ENCODE measurements at regions not wholly inside any gene's neighbourhood (a gene's known extent, or its start where the extent isn't known, plus 50 kb on each side); places are given as distances from the start of the nearest gene placed in this dataset.
A peak's percentile ranks its signal among the peaks of the same experiment; 100 is the strongest.
"Not testable (repeated sequence)": the region's sequence is repeated elsewhere in the genome, so short reads cannot be mapped to it uniquely, and the experiment has no call there.

DNA sequence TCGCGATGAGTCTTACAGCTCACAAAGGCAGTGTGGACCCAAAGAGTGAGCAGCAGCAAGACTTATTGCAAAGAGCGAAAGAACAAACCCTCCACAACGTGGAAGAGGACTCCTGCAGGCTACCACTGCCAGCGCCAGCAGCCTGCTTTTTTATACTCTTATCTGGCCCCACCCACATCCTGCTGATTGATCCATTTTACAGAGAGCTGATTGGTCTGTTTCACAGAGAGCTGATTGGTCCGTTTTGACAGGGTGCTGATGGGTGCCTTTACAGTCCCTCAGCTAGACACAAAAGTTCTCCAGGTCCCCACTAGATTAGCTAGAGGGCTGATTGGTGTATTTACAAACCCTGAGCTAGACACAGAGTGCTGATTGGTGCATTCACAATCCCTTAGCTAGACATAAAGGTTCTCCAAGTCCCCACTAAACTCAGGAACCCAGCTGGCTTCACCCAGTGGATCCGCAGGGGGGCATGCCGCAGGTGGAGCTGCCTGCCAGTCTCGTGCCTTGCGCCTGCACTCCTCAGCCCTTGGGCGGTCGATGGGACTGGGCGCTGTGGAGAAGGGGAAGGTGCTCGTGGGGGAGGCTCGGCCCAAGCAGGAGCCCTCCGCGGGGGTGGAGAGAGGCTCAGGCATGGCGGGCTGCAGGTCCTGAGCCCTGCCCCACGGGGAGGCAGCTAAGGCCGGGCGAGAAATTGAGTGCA is 75.7 kb downstream of the QDPR start:
- intact Hi-C loops (cut with DNase I), result not testable (repeated sequence)
- DNase-seq, result peak in 1 of 10 donors; percentile 69

DNA sequence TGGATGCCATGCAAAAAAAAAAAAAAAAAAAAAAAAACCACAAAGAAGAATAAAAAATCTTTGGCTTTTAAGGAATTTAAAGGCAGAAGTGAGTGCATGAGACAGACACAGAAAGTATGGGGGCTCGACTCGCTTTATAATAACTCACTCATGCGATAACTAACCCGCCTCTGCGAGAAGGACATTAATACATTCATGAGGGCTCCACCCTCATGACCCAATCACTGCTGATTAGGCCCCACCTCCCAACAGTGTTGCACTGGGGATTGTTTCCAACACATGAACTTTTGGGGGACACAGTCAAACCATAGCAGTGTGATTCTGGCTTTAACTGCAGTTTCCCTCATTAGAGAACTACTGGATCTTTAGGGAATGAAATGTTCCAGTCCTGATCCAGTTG is 78.1 kb downstream of the QDPR start:
- DNase-seq, result no peak
- intact Hi-C loops (cut with DNase I), result no loop called here

DNA sequence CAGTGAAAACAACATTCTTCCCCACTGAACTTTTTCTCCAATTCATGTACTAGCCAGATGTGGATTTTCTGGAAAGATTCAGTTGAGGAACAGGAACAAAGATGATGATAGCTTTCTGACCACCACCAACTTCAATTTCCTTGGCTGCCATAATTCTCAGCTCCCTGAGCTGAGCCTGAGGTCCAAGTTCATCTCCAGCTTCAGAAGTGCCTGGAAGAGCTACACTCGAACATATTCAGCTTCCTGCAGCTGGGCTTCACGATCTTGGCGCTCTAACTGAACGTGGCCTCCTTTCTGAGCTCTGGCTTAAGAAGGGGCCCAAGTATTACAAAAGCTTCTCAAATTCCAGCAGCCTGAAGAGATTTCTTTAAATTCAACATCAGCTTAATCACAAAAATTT is 83.9 kb downstream of the QDPR start:
- intact Hi-C loops (cut with DNase I), result no loop called here
- no peak for DNase-seq

DNA sequence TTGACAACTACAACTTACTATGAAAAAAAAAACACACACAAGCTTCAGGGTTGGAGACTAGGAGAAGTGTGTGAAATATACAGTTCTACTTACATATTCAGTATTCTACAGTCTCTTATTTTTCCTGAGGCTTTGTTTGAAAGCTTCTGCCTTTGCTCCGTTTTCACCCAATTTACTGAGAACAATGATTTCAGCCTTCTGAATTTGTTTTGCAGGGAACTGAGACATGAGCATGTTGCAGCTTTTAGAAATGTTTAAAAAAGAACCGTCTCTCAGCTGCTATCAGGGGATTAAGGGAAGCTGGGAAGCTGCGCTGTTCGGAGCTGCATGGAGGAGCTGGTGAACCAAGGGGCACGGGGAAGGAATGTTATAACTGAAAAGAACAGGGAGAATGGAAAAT is 85.7 kb downstream of the QDPR start:
- no peak for DNase-seq
- intact Hi-C loops (cut with DNase I), result no loop called here

DNA sequence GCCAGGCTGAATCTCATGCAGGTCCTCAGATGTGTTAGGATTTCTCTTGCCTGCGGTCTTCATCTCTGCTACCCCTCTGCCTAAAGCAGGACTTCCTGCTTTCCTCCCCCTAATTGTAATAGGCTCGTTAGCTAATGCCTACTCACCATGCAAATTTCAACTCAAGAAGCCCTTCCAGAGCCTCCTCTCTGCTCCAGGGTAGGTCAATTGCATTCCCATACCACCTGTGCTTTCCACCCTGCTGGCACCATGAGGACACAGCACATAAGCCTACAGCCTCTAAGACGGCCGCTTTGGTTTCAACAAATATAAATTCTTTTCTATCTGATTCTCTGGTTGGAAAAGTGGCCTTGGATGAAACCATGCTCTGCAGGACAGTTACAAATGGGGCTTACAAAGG is 93.9 kb downstream of the QDPR start:
- no peak for DNase-seq
- intact Hi-C loops (cut with DNase I), result no loop called here

DNA sequence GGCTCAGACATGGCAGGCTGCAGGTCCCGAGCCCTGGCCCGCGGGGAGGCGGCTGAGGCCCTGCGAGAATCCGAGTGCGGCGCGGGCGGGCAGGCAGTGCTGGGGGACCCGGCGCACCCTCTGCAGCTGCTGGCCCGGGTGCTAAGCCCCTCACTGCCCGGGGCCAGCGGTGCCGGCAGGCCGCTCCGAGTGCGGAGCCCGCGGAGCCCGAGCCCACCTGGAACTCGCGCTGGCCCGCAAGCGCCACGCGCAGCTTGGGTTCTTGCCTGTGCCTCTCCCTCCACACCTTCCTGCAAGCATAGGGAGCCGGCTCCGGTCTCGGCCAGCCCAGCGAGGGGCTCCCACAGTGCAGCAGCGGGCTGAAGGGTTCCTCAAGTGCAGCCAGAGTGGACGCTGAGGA is 97.5 kb downstream of the QDPR start:
- DNase-seq, result peak in 1 of 10 donors; percentile 70

DNA sequence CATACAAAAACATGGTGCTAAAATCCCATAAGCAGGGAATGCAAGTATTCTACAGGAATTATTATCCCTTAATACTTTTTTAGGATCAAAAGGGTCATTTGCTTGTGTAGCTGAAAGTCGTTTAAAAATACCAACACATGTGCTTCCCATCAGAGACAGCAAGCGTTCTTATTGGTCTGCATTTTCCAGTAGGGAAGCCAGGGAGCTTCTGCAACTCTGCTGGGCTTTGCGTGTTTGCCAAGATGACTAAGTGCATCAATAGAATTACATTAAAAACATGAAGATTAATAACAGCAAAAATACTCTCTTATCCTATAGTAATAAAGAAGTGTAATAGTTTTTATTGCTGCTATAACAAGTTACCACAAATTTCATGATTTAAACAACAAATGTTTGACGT is 111.2 kb downstream of the QDPR start:
- no peak for DNase-seq
- intact Hi-C loops (cut with DNase I), result no loop called here

More for the DNA sequence above, 97.5 kb downstream of the QDPR start:
- intact Hi-C loops (cut with DNase I), result no loop called here

DNA sequence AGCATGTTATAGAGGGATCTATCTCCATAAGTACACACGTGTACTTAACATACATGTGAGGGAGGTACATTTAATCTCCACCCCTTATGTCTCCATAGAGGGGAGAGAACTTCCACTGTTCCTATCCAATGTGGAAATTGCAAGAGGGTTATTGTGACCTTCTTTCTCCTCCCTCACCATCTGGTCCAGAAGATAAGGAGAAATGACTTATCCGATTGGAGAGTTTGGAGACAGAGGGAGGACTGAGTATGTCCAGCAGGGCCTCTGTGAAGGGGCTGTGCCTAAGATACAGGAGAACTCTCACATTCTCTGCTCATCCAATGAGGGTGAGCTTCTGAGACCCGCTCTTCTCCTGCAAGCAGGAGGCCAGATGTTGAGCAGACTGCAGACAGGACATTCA is 113.1 kb downstream of the QDPR start:
- no peak for DNase-seq
- intact Hi-C loops (cut with DNase I), result no loop called here

DNA sequence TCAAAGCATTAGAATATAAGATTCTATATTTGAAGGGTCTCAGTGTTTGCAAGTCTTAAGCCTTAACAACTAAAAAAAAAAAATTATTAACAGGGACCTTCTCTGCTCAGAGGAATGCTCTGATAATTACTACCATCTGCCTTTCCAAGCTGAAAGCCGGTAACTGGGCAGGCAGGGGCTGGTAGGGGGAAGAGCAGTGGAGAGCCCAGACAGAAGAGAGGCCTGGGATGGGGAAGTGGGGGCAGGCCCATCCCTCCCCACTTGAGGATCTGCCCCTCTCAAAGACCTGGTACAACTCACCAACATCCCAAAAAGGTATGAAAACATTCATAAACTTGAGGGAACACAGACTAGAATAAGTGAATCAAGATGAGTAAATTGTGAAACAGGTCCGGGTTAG is 113.9 kb downstream of the QDPR start:
- no peak for DNase-seq
- intact Hi-C loops (cut with DNase I), result no loop called here

DNA sequence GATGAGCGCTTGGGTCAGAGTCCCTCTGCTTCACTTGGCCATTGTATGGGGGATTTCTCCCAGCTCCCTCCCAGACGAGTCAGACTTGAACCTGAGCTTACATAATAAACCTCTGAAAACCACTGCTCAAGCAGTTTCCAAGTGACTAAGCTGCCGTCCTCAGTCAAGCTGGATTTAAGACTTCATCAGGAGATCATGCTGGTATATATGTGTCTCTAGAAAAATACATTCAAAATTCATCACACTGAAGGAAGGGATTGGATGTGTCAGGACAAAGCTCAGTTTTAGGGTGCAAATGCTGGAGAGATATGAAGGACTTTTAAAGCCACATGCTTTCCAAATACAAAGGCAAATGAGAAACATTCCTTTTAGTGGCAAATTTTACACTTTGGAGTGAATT is 114.3 kb downstream of the QDPR start:
- intact Hi-C loops (cut with DNase I), result no loop called here
- DNase-seq, result no peak

DNA sequence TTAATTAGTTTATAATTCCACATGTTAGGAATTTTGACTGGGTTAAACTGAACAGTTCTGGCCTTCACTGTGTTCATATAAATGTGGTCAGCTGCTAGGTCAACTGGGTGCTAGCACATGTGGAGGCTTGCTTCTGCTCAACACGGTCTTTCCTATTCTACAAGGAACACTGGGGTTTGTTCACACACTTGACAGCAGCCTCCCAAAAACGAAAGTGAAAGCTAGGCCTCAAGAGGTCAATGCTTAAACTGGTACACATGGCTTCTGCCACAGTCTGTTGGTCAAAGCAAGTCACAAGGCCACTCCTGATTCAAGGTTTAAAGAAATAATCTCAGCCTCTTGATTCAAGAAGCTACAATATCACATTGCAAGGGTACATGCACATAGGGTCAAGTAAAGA is 126.5 kb downstream of the QDPR start:
- DNase-seq, result peak in 1 of 10 donors; percentile 12
- intact Hi-C loops (cut with DNase I), result no loop called here

DNA sequence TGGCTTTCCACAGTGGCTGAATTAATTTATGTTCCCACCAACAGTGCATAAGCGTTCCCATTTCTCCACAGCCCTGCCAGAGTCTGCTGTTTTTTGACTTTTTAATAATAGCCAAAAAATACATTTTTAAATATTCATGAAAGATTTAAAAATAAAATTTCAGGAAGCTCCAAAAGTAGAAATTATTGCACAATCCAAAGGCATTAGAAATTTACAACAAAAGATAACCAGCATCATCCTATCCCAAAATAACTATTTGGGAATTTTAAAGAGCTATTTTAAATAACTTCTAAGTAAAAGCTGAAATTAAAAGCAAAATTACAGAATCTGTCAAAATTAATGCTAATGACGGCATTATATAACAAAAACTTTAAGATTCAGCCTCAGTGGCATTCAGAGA is 131.5 kb downstream of the QDPR start:
- DNase-seq, result no peak
- intact Hi-C loops (cut with DNase I), result no loop called here

DNA sequence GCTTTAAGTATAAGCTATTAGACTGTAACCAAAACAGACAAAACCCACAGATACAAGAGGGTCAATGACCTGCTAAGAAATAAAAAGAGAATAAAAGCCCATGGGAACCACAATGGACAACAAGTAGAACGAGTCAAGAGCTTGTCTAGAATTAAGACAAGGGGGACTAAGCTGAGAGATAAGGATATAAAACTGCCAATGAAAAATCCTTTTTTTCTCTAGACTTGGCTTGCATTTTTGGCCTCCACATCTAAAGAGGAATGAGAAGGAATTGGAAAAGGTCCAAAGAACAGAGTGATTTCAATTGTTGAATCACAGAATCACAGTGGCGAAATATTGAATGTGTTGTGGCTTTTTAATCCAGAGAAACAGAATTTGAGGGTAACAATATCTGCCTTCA is 135.7 kb downstream of the QDPR start:
- no peak for DNase-seq
- intact Hi-C loops (cut with DNase I), result no loop called here

DNA sequence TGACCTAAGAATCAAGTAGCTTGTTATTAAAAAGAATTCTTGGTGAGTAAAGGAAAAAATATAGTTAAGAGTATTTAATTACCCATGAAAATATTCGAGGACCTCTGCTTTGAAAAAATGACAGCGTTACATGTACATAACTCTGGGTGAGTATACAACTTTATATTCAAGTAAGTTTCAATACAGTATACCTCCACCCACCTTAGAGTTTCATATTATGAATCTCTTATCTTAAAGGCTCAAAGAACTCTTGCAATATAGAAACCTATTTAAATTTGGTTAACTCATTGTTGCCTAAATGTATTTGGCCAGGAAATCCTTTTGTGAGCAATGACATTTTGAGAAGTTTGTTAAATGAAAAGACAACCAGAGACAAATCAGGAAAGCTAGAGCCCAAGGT is 138.2 kb downstream of the QDPR start:
- no peak for DNase-seq
- intact Hi-C loops (cut with DNase I), result no loop called here

DNA sequence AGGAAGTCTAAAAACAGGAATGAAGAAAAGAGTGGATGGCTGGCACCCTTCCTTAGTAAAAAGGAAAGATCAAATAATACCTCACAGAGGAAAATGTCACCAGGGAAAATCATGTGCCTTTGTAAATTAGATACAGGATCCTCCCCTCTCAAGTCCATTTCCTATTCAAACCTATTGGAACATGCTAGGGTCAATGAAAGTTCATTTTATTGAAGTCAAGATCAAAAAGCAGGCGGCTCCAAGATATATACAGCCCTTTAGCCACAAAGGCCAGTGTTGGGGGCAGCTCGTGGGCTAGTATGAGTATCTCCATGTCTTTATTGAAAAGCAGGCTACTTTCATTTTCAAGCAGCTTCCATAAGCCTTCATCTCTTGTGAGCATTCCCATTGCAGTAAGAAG is 141.1 kb downstream of the QDPR start:
- intact Hi-C loops (cut with DNase I), result no loop called here
- DNase-seq, result no peak

DNA sequence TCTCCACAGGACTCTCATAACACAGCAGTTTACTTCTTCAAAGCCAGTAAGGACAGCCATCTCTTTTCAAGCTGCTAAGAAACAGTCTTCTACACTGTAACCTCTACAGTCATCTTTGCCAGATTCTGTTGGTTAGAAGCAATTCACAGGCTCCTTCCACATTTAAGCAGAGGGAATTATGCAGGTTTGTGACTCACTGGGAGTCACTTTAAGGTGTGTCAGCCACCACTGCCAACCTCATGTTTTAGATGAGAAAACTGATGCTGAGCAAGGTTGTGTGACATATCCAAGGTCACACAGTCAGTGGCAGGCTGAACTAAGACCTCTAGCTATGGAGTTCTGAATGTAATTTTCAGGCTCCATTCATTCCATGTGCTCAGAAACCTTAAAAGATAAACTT is 143.5 kb downstream of the QDPR start:
- intact Hi-C loops (cut with DNase I), result no loop called here
- DNase-seq, result no peak

DNA sequence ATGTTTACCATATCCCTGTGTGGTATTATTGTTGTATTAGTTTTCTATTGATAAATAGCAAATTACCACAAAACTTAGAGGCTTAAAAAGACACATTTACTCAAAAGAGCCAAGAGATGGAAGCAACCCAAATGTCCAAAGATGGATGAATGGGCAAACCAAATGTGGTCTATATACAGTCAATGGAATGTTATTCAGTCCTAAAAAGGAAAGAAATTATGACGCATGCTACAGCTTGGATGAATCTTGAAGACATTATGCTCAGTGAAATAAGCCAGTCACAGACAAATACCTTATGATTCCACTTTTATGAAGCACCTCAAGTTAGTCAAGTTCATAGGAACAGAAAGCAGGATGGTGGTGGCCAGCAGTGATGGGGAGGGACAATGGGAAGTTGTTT is 144.7 kb downstream of the QDPR start:
- no peak for DNase-seq
- intact Hi-C loops (cut with DNase I), result no loop called here

DNA sequence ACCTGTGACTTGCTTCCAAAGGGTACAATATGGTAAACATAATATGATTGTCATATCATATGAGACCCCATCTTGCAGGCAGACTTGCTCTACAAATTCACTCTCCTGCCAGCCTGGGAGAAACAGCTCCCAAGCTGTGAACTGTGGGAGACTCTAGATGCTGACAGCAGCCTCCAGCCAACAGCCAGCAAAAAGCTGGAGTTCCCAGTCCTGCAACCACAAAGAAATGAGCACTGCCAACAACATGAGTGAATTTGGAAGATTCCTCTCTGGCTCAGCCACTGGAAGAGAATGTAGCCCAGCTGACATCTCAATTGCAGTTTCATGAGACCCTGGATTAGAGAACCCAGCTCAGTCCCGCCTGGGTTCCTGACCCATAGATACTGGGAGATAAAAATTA is 145.4 kb downstream of the QDPR start:
- DNase-seq, result no peak
- intact Hi-C loops (cut with DNase I), result no loop called here

DNA sequence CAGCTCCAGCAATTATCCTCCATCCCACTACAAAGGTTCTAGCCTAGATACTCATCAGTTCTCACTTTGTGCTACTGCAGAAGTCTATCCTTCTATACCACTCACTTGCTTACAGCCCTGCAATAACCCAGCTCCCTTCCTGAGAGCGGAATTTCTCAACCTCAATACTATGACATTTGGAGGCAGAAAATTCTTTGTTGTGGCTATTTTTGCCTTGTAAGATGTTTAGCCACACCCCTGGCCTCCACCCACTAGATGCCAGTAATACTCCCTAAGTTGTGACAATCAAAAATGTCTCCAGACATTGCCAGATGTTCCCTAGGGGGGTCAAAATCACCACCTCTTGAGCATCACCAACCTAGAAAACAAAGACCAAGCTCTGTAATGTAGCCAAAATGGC is 149.5 kb downstream of the QDPR start:
- no peak for DNase-seq
- intact Hi-C loops (cut with DNase I), result no loop called here

DNA sequence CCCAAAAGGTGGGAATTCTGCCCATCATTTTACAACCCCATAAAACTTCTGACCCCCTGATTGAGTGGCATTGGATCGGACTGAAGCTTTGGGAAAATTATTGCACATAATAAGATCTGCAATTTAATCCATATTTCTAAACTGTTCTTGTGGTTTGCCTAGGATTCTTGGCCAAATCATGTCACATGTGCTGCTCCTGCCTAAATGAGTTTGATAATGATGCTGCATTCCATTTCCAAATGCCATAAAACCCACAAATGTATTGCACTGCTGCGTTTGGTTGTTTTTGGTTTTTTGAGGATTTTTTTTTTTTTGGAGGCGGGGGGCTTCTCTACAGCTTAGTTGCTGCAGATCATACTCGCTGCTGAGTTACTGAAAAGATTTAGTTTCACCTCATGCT is 153.6 kb downstream of the QDPR start:
- DNase-seq, result no peak
- intact Hi-C loops (cut with DNase I), result no loop called here

DNA sequence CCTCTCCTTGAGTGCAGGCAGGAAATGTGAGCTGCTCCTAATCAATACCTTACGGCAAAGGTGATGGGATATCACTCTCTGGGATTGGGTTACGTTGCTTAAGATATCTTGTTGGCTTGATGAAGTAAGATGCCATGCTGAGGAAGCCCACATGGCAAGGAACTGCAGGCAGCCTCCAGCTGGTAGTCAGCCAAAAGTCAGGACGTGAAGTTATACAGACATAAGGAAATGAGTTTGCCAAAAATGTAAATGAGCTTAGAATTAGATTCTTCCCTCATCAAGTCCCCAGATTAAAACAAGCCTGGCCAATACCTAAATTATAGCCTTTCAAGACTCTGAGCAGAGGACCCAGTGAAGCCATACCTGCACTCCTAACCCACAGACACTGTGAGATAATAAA is 155.0 kb downstream of the QDPR start:
- peak in 6 of 10 donors; percentile 40 to 91 (median 64) for DNase-seq

DNA sequence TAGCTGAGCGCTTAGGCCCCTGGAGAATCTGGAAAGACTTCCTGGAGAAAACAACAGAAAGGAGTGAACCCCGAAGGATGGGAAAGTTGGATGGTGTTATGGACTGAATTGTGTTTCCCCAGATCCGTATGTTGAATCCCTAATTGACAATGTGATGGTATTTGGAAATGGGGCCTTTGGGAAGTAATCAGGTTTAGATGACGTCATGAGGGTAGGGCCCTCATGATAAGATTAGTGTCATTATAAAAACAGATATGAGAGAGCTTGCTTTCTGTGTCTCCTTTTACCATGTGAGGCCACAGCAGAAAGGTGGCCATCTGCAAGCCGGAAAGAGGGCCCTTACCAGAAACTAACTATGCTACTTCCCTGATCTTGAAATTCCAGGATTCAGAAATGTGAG is 159.5 kb downstream of the QDPR start:
- intact Hi-C loops (cut with DNase I), result no loop called here
- DNase-seq, result no peak

More for the DNA sequence above, 155.0 kb downstream of the QDPR start:
- intact Hi-C loops (cut with DNase I), result no loop called here

DNA sequence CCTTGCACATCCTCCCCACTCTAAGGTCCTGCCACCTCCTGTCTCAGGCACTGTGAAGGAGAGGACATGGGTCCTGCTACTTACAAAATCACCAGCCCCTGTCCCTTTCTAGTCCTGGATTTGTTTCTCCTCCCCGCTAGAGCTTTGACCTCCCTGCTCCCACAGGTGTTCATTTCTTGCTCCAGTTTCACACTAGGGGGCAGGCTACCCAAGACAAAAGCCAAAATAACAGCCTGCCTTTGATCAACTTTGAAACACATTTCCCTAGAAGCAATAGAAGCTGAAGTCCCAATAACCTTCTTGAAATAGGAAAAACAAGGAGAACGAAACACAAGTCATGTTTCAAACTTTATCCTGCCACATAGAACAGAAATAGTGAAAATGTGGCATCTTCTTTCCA is 164.4 kb downstream of the QDPR start:
- DNase-seq, result peak in 1 of 10 donors; percentile 16

More for the DNA sequence above, 164.4 kb downstream of the QDPR start:
- intact Hi-C loops (cut with DNase I), result loop anchor here (2.0 kb wide), 1 partner anchor 99 kb away; no protein-coding TSS in a partner anchor

Data from posterior cingulate gyrus (tissue), 11 donors.